Fibroblast of upper back skin (primary cell): ENCODE measurements at regions not wholly inside any gene's neighbourhood (a gene's known extent, or its start where the extent isn't known, plus 50 kb on each side); places are given as distances from the start of the nearest gene placed in this dataset.
A peak's percentile ranks its signal among the peaks of the same experiment; 100 is the strongest.

Experiments
- DNase-seq: peaks from one replicate; pipeline ENCODE4 v3.0.0-alpha.2; 2013

GRCh38 chr18:25425024-25425423 is 73.1 kb upstream of the ZNF521 start:
- no peak for DNase-seq

DNA sequence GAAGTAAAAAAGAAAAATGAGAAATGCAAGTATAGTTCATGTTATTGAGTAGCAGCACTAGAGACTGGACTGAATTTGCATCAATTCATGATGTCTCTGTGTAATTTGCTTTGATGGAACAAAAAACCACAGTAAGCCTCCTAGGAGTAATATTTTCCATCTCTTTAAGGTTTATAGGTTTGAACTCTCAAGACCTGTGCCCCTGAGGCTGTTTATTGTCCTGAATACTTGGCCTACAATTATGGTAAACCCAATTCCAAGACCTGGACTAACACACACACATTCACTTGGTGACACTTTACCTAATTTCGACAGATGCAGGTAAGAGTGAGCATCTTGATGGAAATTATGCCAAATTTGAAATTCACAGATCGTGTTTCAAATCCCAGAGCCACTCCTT is 71.8 kb upstream of the ZNF521 start:
- no peak for DNase-seq

DNA sequence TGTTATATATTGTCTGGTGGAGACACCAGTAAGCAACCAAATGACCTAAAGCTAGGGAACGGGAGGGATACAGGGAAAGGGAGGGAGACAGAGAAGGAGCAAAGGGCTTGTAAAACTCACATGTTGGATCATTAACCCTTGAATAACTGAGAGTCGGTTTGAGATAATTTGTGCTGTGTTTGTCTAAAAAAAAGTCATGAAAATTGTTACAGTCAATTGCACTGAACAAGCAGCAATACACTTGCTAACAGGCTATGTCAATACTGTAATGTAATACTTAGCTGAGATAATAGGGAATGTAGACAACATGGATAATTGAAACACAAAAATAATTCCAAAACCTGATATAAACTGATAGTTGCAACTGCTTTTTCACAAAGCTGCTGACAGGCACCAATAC is 71.3 kb upstream of the ZNF521 start:
- DNase-seq = no peak

DNA sequence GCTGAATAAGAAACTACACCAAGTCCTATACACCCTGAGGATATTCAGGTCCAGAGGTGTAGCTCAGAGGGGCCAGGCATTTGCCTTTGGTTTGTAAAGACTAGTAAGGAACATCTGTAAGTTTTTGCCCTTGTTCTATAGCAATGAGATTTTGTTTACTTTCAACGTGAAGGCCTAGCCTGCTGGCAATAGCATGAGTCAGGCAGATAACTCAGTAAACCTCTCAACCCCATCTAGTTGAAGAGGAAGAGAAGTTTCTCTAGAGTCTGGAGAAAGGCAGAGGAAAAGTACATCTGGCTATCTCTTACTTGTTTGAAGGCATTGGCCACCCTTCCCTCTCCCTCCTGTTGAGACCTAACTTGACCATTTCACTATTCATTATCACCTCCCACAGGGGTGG is 70.3 kb upstream of the ZNF521 start:
- no peak for DNase-seq

GRCh38 chr18:25420077-25420825 is 68.3 kb upstream of the ZNF521 start:
- peak; percentile 59 for DNase-seq

GRCh38 chr18:25416374-25416773 is 64.4 kb upstream of the ZNF521 start:
- no peak for DNase-seq

- DNase-seq = no peak
Measured at GRCh38 chr18:25409971-25410370, 58.0 kb upstream of the ZNF521 start.

DNA sequence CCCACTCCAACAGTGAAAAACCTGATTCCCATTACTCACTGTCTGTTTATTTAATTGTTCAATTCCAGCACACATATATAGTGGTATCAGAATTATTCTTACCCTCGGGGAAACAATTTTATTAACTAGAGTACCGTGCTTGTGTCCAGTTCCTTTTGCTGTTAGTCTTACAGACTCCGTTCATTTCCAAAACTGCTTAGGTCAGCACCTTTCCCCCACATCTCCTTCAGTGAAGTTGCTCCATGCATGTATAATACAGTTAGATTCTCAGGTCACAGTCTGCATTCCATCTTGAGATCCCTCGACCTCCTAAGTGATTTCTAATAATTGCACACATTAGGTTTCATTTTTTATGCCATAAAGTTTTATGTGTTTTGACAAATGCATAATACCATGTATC is 56.3 kb upstream of the ZNF521 start:
- no peak for DNase-seq
